ENCODE measurements at regions not wholly inside any gene's neighbourhood (a gene's known extent, or its start where the extent isn't known, plus 50 kb on each side); places are given as distances from the start of the nearest gene placed in this dataset.

DNA sequence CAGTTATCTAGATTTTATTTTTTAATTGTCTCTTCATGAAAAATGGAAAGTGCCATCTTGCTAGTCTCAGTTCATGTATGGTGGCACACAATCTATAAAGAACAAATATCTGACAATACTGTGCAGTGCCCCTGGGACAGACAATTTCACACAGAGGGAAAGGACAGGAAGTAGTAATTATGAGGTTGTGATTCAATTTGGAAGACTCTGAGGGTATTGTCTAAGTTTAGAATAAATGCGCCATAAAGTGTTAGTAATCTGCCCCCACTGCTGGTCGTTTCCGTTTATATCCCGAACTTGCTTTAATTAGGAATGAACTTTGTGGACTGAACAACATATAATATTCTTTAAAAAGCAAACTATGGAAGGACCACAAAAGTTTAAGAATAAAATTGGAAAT, 196.4 kb upstream of the SLC24A5 start:
- TF ChIP-seq, protein P1, sequence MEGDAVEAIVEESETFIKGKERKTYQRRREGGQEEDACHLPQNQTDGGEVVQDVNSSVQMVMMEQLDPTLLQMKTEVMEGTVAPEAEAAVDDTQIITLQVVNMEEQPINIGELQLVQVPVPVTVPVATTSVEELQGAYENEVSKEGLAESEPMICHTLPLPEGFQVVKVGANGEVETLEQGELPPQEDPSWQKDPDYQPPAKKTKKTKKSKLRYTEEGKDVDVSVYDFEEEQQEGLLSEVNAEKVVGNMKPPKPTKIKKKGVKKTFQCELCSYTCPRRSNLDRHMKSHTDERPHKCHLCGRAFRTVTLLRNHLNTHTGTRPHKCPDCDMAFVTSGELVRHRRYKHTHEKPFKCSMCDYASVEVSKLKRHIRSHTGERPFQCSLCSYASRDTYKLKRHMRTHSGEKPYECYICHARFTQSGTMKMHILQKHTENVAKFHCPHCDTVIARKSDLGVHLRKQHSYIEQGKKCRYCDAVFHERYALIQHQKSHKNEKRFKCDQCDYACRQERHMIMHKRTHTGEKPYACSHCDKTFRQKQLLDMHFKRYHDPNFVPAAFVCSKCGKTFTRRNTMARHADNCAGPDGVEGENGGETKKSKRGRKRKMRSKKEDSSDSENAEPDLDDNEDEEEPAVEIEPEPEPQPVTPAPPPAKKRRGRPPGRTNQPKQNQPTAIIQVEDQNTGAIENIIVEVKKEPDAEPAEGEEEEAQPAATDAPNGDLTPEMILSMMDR (IDR thresholded peaks at IDR 0.05) = no peak
- TF ChIP-seq ZFX (IDR thresholded peaks at IDR 0.05; ENCODE audit: borderline replicate concordance) = no peak

Measured in 22Rv1 (cell line).